GM18867 (cell line): ENCODE measurements at regions not wholly inside any gene's neighbourhood (a gene's known extent, or its start where the extent isn't known, plus 50 kb on each side); places are given as distances from the start of the nearest gene placed in this dataset.

Source experiments
- ATAC-seq: cut with Tn5 transposase; IDR thresholded peaks from one replicate; pipeline ENCODE4 v1.9.1; 2021; ENCODE audit warnings: mild to moderate bottlenecking, moderate library complexity; ENCODE audit not compliant: unreplicated experiment

DNA sequence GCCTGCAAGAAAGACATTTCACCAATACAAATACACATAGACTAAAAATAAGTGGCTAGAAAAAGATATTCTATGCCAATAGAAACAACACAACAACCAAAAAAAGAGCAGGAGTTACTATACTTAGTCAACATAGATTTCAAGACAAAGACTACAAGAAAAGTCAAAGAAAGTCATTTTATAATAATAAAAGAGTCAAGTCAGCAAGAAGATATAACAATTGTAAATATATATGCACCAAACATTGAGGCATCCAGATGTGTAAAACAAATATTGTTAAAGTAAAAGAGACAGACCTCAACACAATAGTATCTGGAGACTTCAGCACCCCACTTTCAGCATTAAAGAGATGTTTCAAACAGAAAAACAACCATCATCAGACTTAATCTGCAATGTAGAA, 104.6 kb downstream of the AMY1C start:
- ATAC-seq, result no peak

DNA sequence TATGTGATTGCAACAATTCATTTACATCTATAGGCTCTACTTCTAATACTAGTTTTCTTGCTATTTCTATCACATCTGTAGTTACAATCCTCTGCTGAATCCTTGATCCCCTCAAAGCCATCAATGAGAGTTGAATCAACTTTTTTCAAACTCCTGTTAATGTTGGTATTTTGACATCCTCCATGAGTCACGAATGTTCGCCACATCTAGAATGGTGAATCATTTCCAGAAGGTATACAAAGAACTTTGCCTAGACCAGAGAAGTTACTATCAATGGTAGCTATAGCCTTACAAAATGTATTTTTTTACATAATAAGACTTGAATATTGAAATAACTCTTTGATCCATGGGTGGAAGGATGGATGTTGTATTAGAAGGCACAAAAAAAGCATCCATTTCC, 110.0 kb downstream of the AMY1C start:
- ATAC-seq, result no peak

DNA sequence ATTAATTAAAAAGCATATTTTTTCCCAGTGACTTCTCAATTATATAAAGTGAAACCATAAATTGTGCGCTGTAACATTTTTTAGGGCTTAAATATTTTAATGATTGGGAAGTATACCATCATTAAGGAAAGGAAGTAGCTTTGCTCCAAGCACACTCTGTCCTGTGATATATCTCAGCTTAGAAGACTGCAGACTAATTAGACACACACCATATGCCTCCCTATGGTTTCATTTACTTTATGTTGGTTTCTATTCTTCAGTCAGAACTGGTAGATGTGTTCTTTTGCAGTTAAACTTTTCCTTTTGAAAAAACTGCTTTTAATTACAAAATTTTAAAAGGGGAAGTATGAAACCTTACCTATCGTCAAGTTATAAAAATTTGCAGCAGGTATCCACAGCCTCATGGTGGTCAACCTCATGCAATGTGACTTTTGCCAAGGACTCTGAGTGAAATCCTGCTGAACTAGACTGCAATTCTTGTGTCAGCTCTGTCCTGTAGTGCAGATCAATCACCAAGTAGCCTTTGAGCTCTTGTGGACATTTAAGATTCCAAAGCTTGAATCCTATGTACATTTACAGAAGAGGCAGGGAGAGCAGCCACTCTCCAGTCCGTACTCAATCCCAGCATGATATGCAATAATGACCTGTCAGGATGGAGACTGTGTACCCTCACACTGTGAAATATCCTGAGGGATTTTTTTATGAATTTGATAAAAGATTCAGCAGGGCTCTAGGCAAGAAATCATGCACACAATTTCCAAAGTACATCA, 149.1 kb downstream of the AMY1C start:
- no peak for ATAC-seq

GRCh38 chr1:103900005-103900404, 150.3 kb downstream of the AMY1C start:
- ATAC-seq, result no peak

DNA sequence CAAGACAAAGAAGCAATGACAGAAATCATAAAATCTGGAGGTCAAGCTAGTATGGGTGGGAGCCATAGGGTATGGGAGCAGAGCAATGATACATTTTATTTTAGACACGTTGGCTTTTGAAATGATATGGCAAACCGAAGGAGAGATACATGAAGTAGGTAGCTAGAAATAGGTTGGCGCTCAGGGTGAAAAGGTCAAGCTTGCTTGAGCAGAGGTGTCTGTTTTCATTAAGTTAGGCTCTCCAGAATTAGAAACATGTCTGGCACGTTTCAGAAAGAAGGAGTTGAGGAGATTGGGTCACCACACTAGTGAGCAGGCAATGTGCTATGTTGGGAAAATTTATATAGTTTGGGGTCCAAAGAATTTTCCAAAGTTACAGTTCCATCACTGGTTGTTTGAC, 151.4 kb downstream of the AMY1C start:
- no peak for ATAC-seq

DNA sequence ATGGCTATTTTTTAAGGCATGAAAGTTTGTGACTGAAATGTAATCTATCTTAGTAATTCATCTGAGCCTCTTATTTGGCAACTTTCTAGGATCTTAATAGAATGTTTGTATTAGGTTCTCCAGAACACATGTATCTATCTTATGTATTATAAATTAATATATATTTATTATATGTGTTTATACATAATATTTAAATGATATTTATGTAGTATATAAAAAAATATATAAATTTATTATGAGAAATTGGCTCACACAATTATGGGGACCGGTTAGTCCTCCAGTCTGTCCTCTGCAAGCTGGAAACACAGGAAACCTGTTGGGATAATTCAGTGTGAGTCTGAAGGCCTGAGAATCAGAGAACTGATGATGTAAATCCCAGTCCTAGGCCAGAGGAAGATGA, 155.7 kb downstream of the AMY1C start:
- no peak for ATAC-seq

- ATAC-seq, result no peak
Measured at GRCh38 chr1:103911450-103911849, 161.8 kb downstream of the AMY1C start.

DNA sequence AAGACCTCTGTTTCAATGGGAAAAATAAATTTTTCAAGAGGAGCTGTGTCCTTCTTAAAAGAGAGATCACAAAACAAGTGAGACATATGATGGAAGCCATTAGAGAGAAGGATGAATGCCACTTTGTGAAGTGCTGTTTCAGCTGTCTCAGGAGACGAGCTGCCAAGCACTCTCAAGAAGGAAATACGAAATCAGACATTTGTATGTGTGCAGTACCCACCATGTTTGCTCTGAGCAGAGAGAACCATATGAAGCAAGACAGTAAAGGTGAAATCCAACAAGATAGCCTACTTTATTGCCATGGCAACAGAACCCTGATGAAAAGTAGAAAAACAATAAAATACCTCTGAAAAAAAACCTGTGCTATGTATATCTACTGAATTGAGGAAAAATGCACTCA, 168.1 kb downstream of the AMY1C start:
- ATAC-seq, result no peak

DNA sequence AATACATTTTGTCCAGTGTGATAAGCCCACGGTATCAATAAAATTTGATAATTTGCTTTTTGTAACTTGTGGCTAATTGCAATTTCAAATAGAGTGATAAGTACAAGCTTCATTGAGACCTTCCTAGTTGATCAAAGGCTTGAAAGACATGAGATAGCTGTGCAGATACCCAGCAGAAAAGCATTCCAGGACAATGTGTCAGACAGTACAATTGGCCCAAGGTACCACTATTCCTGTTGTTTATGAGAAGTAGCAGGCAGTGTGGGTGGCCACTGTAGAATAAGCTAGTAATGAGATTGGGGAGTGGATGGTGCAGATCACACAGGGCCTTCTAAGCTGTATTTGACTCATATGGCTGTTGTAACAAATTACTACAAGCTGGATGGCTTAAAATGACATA, 182.2 kb downstream of the AMY1C start:
- ATAC-seq, result no peak

GRCh38 chr1:103937763-103938357, 188.2 kb downstream of the AMY1C start:
- ATAC-seq, result peak; percentile 88

DNA sequence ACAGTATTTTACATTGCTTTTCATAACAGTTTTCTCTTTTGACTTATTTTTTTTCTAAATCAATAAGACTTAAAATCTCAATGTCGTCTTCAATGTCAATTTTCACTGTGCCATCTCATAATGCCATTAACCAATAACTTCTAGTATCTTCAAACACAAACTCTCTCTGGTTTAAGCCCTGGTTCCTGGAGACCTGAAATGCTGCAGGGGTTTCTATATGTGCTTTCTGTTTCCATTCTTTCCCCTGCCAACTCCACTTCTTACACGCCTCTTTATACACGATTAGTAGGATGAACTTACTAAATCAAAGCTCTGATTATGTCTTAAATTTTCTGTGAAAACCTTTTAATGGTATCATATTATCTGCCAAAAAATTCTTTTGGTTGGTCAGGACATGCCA, 191.4 kb downstream of the AMY1C start:
- no peak for ATAC-seq

DNA sequence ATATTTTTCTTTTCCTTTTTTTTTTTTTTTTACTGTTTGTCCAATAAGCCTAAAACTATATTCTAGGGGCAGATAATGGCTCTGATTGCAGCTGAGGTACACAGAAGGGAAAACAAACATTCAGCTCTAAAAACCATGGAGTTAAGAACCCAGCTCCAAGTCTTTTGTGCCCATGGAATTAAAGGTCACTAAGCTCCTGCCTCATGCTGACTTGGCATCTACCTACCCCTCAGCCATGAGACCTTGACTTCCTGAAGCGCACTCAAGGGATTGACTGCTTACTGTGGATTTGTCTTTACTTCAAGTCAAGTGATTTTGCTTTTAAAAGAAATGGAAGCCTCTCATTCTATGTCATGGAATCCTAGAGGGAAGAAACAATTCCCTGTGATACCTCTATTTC, 192.3 kb downstream of the AMY1C start:
- ATAC-seq, result no peak

DNA sequence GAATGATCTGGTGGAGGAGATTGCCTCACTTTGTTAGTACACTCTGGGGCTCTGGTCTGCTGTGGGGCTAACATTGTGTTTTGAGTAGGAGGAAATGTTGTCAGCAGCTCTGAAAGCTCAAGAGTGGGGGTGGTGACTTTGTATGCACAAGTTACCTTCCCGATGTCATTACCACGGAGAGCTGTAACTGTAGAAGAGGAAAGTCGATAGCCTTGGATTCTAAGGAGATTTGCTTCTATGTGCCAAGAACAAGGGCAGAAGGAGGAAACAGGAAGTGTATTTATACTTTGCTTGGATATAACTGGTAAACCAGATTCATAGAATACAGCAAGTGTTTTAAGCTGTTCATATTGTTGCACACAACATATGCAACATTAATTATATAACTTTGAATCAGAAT, 196.1 kb downstream of the AMY1C start:
- no peak for ATAC-seq

DNA sequence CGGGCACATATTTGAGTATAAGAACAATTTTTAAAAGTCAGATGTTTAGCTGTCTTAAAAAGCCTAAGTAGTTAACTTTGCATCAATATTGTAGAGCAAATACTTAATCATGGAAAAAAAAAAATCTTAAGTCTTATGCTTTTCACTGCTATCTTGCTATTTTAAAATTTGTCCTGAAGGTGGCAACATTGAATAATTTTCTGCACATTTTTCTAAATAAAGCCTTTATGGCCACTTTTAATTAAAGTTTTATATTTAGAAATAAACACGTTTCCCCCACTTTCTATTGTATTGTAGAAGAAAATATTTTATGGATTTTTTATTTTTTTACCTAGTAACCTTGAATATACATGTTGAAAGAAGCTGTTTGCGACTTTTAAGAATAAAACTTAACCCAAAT, 198.8 kb downstream of the AMY1C start:
- ATAC-seq, result no peak

- ATAC-seq, result no peak
Measured at GRCh38 chr1:103949779-103950178, 200.1 kb downstream of the AMY1C start.

GRCh38 chr1:103953386-103953785, 203.7 kb downstream of the AMY1C start:
- no peak for ATAC-seq

DNA sequence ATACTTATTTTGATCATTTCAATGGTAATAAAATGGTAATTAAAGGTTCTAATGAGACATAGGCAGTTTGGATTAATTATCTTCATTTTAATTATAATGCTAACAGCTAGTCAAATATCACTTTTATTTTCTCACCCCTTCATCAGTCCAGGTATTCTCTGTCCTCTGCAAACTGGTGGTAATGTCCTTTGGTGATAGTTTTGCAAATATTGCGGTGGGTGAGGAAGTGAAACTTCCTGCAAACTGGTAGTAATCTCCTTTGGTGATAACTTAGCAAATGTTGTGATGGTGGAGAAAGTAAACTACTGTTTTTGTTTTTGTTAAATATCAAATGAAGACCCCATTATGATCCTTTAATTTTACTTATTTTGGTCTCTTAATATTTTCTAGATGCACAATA, 209.0 kb downstream of the AMY1C start:
- peak; percentile 75 for ATAC-seq

DNA sequence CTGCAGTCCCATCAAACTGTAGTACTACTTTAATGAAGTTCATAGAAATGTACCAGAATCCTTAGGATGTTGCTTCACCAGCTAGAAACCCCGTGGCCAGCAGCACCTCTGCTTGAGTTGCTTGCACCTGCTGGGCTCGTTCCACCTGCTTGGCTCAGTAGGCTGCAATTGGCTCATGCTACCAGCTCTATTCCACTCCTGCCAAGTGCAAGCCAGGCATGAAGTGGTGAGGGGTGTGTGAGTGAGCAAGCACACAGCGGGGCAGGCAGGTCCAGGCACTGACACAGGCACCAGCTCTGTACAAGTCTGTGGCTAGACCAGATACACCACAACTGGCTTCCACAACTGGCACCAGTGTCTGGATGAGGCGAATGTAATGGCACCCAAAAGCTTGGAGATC, 209.9 kb downstream of the AMY1C start:
- no peak for ATAC-seq

DNA sequence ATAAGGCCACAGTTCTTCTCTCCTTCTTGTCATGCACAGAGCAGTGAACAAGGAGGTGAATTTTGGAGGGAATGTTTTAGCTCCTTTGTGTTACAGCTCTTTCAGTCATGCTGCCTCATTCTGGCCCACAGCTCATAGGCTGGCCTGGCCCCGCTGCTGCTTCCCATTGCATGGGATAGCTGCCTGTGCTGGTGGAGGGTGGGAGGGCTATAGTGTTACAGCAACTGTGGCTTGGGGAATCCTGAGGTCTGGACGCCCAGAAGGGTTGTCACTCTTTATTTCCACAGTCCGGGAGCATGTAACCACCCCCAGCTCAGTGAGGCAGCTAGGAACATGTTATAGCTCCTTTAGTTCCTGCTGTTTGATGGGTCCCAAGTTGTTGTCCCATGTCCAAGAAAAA, 210.3 kb downstream of the AMY1C start:
- ATAC-seq, result no peak

DNA sequence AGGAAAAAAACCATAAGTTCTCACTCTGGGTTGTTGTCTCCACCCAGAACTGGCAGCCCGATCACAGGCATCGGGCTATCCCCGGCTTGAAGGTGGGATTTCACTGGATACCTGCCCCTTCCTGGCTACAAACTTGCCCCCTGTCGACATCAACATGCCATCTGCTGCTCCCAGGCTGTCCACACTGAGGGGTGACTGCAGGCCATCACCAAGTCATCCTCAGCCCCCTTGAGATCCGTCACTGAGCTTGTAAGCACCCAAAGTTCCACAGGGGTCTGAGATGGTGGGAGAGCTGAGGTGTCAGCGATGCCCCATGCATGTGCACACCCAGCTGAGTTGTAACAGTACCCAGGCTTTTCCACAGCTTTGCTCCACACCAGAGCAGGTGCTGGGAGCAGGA, 211.0 kb downstream of the AMY1C start:
- ATAC-seq, result no peak

- no peak for ATAC-seq
Measured at GRCh38 chr1:103986792-103987191, 237.1 kb downstream of the AMY1C start.

DNA sequence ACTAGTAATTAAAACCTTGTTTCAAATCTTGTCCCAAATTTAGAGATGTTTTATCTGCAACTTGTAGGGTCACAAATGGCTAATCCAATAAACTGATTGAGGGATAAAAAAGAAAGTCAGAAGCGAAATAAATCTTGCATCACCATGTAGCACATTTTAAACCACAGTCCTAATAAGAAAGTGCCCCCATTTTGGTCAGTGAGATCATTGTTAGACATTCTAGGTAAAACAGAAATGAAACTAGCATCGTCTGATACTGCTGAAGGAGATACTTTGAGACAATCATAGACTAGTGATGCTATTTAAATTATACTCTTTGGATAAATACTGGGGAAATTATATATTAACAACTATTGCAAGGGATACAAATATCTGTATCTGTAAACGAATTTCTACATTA, 247.9 kb downstream of the AMY1C start:
- no peak for ATAC-seq
